ENCODE measurements at regions not wholly inside any gene's neighbourhood (a gene's known extent, or its start where the extent isn't known, plus 50 kb on each side); places are given as distances from the start of the nearest gene placed in this dataset.

DNA sequence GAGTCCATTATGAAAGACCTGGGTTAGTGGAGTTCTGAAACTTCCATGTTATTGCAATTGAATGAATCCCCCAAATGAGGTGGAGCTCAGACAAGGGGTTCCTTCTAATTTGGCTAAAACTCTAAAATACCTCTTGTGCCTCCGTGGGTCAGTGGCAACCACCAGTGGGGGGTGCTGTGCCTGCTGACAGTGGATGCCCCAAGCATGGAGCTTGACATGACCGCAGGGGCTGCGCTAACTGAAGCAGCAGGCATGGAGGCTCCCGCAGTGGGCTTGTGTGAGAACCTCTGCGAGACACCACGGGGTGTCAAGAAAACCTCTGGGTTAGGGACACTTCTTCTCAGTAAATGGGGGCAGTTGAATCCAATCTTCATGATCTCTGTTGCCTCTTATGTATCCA lies 200.5 kb downstream of the DRD1 start:
- no peaks in the 10 kb centered on the region for H3F3A ChIP-seq (ENCODE audit: control insufficient read depth, insufficient read depth)
- no peaks in the 10 kb centered on the region for H3K9me3 ChIP-seq (ENCODE audit: control insufficient read depth, insufficient read depth, low read length)
- no peaks in the 10 kb centered on the region for H4K20me1 ChIP-seq (ENCODE audit: control insufficient read depth, insufficient read depth, low read depth, low read length)
- no peaks in the 10 kb centered on the region for H3K79me2 ChIP-seq (ENCODE audit: control insufficient read depth, low read length)
- H3K36me3 ChIP-seq (ENCODE audit: control insufficient read depth, low read length) = no peaks in the 10 kb centered on the region
- 0 out of 2 replicates have a peak, but pooled peaks cover 3% of the 10 kb centered on the region for H3K27me3 ChIP-seq (ENCODE audit: control insufficient read depth, low read length)
- H3K9me2 ChIP-seq (replicated peaks; ENCODE audit: control insufficient read depth, low read length) = no peaks in the 10 kb centered on the region
- H3K4me1 ChIP-seq (ENCODE audit: control insufficient read depth, low read length) = no peaks in the 10 kb centered on the region
- TF ChIP-seq, protein P1, sequence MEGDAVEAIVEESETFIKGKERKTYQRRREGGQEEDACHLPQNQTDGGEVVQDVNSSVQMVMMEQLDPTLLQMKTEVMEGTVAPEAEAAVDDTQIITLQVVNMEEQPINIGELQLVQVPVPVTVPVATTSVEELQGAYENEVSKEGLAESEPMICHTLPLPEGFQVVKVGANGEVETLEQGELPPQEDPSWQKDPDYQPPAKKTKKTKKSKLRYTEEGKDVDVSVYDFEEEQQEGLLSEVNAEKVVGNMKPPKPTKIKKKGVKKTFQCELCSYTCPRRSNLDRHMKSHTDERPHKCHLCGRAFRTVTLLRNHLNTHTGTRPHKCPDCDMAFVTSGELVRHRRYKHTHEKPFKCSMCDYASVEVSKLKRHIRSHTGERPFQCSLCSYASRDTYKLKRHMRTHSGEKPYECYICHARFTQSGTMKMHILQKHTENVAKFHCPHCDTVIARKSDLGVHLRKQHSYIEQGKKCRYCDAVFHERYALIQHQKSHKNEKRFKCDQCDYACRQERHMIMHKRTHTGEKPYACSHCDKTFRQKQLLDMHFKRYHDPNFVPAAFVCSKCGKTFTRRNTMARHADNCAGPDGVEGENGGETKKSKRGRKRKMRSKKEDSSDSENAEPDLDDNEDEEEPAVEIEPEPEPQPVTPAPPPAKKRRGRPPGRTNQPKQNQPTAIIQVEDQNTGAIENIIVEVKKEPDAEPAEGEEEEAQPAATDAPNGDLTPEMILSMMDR (IDR thresholded peaks at IDR 0.05; ENCODE audit: low read depth, low read length, poor library complexity, severe bottlenecking) = no peak
- no peak for TF ChIP-seq EZH2phosphoT487 (IDR thresholded peaks at IDR 0.05; ENCODE audit: borderline replicate concordance, low read length)
- no peak overlapping the region for H3K4me3 ChIP-seq (ENCODE audit: low read length)
- no peak overlapping the region for H3K27ac ChIP-seq (ENCODE audit: low read depth, low read length)
- no peak overlapping the region for H3K4me2 ChIP-seq (ENCODE audit: low read length)

DNA sequence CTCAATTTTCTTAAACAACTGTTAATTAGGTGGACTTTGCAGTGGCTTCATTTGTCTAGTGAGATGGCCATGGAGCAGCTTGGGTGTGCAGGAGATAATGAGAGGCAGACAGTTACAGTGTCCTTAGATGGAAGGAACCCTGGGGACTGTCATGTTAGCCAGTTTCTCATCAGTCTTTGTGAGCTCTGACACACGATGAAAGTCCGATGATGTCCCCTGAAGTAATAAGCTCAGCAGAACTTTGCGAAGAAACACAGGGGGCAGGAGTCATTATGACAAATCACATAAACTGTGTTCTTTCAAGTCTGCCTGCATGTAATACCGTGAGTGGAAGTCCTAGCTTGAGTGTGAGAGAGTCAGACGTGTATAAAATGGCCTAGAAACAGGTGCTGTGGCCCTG lies 201.8 kb downstream of the DRD1 start:
- H3K79me2 ChIP-seq (ENCODE audit: control insufficient read depth, low read length) = no peaks in the 10 kb centered on the region
- H3K9me3 ChIP-seq (ENCODE audit: control insufficient read depth, insufficient read depth, low read length) = no peaks in the 10 kb centered on the region
- H3K4me3 ChIP-seq (ENCODE audit: low read length) = no peak overlapping the region
- H3K36me3 ChIP-seq (ENCODE audit: control insufficient read depth, low read length) = no peaks in the 10 kb centered on the region
- TF ChIP-seq, protein P1 (IDR thresholded peaks at IDR 0.05; ENCODE audit: low read depth, low read length, poor library complexity, severe bottlenecking) = no peak
- no peak for TF ChIP-seq EZH2phosphoT487 (IDR thresholded peaks at IDR 0.05; ENCODE audit: borderline replicate concordance, low read length)
- no peak overlapping the region for H3K27ac ChIP-seq (ENCODE audit: low read depth, low read length)
- no peaks in the 10 kb centered on the region for H3K4me1 ChIP-seq (ENCODE audit: control insufficient read depth, low read length)
- no peaks in the 10 kb centered on the region for H3K9me2 ChIP-seq (replicated peaks; ENCODE audit: control insufficient read depth, low read length)
- H4K20me1 ChIP-seq (ENCODE audit: control insufficient read depth, insufficient read depth, low read depth, low read length) = no peaks in the 10 kb centered on the region
- H3K27me3 ChIP-seq (ENCODE audit: control insufficient read depth, low read length) = 0 out of 2 replicates have a peak, but pooled peaks cover 3% of the 10 kb centered on the region
- H3F3A ChIP-seq (ENCODE audit: control insufficient read depth, insufficient read depth) = no peaks in the 10 kb centered on the region
- no peak overlapping the region for H3K4me2 ChIP-seq (ENCODE audit: low read length)

DNA sequence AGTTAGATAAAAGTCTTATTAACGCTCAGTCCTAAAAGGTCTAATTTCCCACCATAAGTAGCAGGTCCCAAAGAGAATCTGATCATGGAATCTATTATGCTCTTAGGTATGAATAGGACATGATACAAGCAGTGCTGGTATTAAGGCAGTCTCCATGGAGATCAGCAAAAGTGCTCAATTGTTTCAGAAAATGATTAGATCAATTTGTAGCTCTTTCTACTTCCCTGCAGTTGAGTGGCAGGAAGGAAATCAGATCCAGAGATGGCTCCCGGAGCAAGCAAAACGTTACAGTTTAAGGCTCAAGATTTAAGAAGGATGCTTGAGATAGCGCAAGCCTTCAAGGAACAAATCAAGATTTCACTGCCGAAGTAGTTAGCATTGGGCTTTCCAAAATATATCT lies 205.7 kb downstream of the DRD1 start:
- no peak for TF ChIP-seq EZH2phosphoT487 (IDR thresholded peaks at IDR 0.05; ENCODE audit: borderline replicate concordance, low read length)
- TF ChIP-seq, protein P1 (IDR thresholded peaks at IDR 0.05; ENCODE audit: low read depth, low read length, poor library complexity, severe bottlenecking) = no peak
- H3K4me3 ChIP-seq (ENCODE audit: low read length) = no peak overlapping the region
- H3K9me3 ChIP-seq (ENCODE audit: control insufficient read depth, insufficient read depth, low read length) = no peaks in the 10 kb centered on the region
- no peaks in the 10 kb centered on the region for H3K27me3 ChIP-seq (ENCODE audit: control insufficient read depth, low read length)
- no peaks in the 10 kb centered on the region for H3K4me1 ChIP-seq (ENCODE audit: control insufficient read depth, low read length)
- H4K20me1 ChIP-seq (ENCODE audit: control insufficient read depth, insufficient read depth, low read depth, low read length) = no peaks in the 10 kb centered on the region
- no peaks in the 10 kb centered on the region for H3K9me2 ChIP-seq (replicated peaks; ENCODE audit: control insufficient read depth, low read length)
- H3K36me3 ChIP-seq (ENCODE audit: control insufficient read depth, low read length) = no peaks in the 10 kb centered on the region
- H3K79me2 ChIP-seq (ENCODE audit: control insufficient read depth, low read length) = no peaks in the 10 kb centered on the region
- no peaks in the 10 kb centered on the region for H3F3A ChIP-seq (ENCODE audit: control insufficient read depth, insufficient read depth)
- H3K4me2 ChIP-seq (ENCODE audit: low read length) = no peak overlapping the region
- H3K27ac ChIP-seq (ENCODE audit: low read depth, low read length) = no peak overlapping the region

DNA sequence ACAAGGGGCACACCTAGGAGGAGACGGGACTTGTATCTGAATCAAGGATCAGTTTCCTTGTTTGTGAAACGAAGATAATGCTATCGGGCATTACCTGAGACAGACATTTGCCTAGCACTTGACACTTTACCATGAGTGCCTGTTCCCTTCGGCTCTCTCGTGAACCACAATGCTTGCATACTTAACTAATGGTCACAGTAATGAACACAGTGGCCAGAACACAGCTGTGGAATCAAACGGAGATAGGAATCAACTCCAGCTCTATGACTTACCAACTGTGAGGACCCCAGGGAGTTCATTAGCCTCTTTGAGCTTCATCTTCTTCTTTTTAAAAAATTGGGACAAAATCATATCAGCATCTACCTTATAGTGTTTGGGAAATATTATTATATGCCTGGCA lies 207.8 kb downstream of the DRD1 start:
- H3K79me2 ChIP-seq (ENCODE audit: control insufficient read depth, low read length) = no peaks in the 10 kb centered on the region
- H3K36me3 ChIP-seq (ENCODE audit: control insufficient read depth, low read length) = no peaks in the 10 kb centered on the region
- H3K27me3 ChIP-seq (ENCODE audit: control insufficient read depth, low read length) = no peaks in the 10 kb centered on the region
- H3F3A ChIP-seq (ENCODE audit: control insufficient read depth, insufficient read depth) = no peaks in the 10 kb centered on the region
- H3K4me1 ChIP-seq (ENCODE audit: control insufficient read depth, low read length) = no peaks in the 10 kb centered on the region
- no peak overlapping the region for H3K4me3 ChIP-seq (ENCODE audit: low read length)
- TF ChIP-seq EZH2phosphoT487 (IDR thresholded peaks at IDR 0.05; ENCODE audit: borderline replicate concordance, low read length) = no peak
- TF ChIP-seq, protein P1 (IDR thresholded peaks at IDR 0.05; ENCODE audit: low read depth, low read length, poor library complexity, severe bottlenecking) = no peak
- no peaks in the 10 kb centered on the region for H4K20me1 ChIP-seq (ENCODE audit: control insufficient read depth, insufficient read depth, low read depth, low read length)
- H3K9me3 ChIP-seq (ENCODE audit: control insufficient read depth, insufficient read depth, low read length) = no peaks in the 10 kb centered on the region
- no peak overlapping the region for H3K4me2 ChIP-seq (ENCODE audit: low read length)
- no peak overlapping the region for H3K27ac ChIP-seq (ENCODE audit: low read depth, low read length)
- H3K9me2 ChIP-seq (replicated peaks; ENCODE audit: control insufficient read depth, low read length) = no peaks in the 10 kb centered on the region

Data from DOHH2 (cell line).